ENCODE measurements at regions not wholly inside any gene's neighbourhood (a gene's known extent, or its start where the extent isn't known, plus 50 kb on each side); places are given as distances from the start of the nearest gene placed in this dataset.
"Not testable (repeated sequence)": the region's sequence is repeated elsewhere in the genome, so short reads cannot be mapped to it uniquely, and the experiment has no call there.

DNA sequence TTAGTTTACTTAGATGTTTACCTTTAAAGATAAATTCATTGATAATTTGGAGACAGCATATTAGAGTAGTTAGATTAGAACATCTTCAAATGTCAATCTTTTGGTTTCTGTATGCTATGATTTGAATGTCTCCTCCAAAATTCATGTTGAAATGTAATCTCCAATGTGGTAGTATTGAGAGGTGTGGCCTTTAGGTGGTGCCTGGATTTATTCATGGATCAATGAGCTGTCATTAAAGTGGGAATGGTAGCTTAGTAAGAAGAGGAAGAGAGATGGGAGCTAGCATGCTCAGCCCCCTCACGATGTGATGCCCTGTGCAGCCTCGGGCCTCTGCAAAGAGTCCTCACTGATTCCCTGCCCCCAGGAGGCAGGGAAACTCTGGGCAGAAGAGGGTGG is 133.6 kb upstream of the TUT7 start:
- TF ChIP-seq, protein P1, sequence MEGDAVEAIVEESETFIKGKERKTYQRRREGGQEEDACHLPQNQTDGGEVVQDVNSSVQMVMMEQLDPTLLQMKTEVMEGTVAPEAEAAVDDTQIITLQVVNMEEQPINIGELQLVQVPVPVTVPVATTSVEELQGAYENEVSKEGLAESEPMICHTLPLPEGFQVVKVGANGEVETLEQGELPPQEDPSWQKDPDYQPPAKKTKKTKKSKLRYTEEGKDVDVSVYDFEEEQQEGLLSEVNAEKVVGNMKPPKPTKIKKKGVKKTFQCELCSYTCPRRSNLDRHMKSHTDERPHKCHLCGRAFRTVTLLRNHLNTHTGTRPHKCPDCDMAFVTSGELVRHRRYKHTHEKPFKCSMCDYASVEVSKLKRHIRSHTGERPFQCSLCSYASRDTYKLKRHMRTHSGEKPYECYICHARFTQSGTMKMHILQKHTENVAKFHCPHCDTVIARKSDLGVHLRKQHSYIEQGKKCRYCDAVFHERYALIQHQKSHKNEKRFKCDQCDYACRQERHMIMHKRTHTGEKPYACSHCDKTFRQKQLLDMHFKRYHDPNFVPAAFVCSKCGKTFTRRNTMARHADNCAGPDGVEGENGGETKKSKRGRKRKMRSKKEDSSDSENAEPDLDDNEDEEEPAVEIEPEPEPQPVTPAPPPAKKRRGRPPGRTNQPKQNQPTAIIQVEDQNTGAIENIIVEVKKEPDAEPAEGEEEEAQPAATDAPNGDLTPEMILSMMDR (IDR thresholded peaks at IDR 0.05; ENCODE audit: insufficient read depth, low read depth, low read length, missing control alignments) = no peak
- no peak for DNase-seq (ENCODE audit: low read depth)
- H3K4me3 ChIP-seq (ENCODE audit: low read depth, low read length) = no peak overlapping the region

- TF ChIP-seq, protein P1 (IDR thresholded peaks at IDR 0.05; ENCODE audit: insufficient read depth, low read depth, low read length, missing control alignments) = peak; percentile 39
These were observed 133.0 kb upstream of the TUT7 start for GRCh38 chr9:86486891-86487837.

GRCh38 chr9:86485359-86485758 is 131.1 kb upstream of the TUT7 start:
- TF ChIP-seq, protein P1 (IDR thresholded peaks at IDR 0.05; ENCODE audit: insufficient read depth, low read depth, low read length, missing control alignments) = no peak
- DNase-seq (ENCODE audit: low read depth) = peak; percentile 38
- H3K4me3 ChIP-seq (ENCODE audit: low read depth, low read length) = no peak overlapping the region

More at GRCh38 chr9:86486891-86487837, 133.0 kb upstream of the TUT7 start:
- no peak overlapping the region for H3K4me3 ChIP-seq (ENCODE audit: low read depth, low read length)
- peak; percentile 35 for DNase-seq (ENCODE audit: low read depth)

DNA sequence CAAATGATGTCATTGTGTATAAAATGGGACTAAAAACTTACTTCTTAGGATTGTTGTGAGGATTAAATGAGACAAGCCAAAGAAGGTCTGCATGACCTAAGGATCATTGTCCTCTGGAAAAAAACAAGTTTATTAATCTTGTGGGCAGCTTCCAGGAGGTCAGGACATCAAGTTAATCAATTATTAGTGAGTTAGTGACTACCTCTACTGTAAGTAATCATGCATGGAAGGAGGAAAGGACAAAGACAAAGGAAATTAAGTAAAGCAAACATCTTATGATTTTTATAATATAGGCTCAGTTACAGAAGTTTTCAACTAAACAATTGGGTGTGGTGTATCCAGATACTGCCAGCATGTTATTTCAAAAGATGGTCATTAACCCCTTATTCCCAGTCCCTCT is 129.3 kb upstream of the TUT7 start:
- no peak overlapping the region for H3K4me3 ChIP-seq (ENCODE audit: low read depth, low read length)
- no peak for DNase-seq (ENCODE audit: low read depth)
- TF ChIP-seq, protein P1 (IDR thresholded peaks at IDR 0.05; ENCODE audit: insufficient read depth, low read depth, low read length, missing control alignments) = no peak

DNA sequence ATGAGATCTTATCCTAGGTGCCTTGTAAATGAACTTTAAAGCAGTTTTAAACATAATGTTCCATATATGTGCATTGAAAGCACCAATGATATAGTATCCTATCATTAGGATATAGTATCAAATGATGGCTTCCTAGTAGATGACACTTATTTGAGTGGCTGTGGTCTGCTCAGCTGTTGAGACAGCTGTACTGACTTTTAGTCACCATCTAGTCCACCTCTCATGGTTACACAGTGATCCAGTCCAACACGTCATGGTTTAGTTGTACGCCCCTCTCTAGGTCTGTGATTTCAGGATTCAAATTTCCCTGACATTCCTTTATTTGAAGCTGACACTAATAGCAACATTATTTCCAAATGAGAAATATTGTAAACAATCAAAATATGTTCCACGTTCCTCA is 127.3 kb upstream of the TUT7 start:
- TF ChIP-seq, protein P1 (IDR thresholded peaks at IDR 0.05; ENCODE audit: insufficient read depth, low read depth, low read length, missing control alignments) = no peak
- DNase-seq (ENCODE audit: low read depth) = no peak
- no peak overlapping the region for H3K4me3 ChIP-seq (ENCODE audit: low read depth, low read length)

- not testable (repeated sequence) for DNase-seq (ENCODE audit: low read depth); H3K4me3 ChIP-seq (ENCODE audit: low read depth, low read length)
These were observed 121.0 kb upstream of the TUT7 start for GRCh38 chr9:86475255-86475654.

- H3K4me3 ChIP-seq (ENCODE audit: low read depth, low read length) = no peak overlapping the region
- TF ChIP-seq, protein P1 (IDR thresholded peaks at IDR 0.05; ENCODE audit: insufficient read depth, low read depth, low read length, missing control alignments) = no peak
- DNase-seq (ENCODE audit: low read depth) = no peak
These were observed 117.1 kb upstream of the TUT7 start for GRCh38 chr9:86471171-86471815.
